ENCODE measurements at regions not wholly inside any gene's neighbourhood (a gene's known extent, or its start where the extent isn't known, plus 50 kb on each side); places are given as distances from the start of the nearest gene placed in this dataset.

DNA sequence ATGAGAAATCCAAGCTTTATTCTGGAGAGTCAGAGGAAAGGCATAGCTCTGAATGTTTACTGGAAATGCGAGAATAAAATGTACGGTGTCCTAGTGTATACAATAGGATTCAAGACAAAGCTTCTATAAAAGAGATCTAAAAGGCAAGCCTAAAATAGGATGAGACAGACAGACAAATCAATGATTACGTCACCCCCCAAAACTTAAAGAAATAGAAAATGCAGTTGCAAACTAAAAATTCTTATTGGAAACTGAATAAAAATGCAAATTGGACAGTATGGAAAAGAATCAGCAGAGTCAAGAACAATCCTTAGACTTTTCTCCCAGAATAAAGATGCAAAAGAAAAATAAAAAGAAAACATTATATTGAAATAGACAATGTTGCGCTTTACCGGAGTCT is 245.9 kb downstream of the POM121L12 start:
- TF ChIP-seq, protein P1, sequence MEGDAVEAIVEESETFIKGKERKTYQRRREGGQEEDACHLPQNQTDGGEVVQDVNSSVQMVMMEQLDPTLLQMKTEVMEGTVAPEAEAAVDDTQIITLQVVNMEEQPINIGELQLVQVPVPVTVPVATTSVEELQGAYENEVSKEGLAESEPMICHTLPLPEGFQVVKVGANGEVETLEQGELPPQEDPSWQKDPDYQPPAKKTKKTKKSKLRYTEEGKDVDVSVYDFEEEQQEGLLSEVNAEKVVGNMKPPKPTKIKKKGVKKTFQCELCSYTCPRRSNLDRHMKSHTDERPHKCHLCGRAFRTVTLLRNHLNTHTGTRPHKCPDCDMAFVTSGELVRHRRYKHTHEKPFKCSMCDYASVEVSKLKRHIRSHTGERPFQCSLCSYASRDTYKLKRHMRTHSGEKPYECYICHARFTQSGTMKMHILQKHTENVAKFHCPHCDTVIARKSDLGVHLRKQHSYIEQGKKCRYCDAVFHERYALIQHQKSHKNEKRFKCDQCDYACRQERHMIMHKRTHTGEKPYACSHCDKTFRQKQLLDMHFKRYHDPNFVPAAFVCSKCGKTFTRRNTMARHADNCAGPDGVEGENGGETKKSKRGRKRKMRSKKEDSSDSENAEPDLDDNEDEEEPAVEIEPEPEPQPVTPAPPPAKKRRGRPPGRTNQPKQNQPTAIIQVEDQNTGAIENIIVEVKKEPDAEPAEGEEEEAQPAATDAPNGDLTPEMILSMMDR (IDR thresholded peaks at IDR 0.05 in 2 of 3, conservative IDR thresholded peaks at IDR 0.05 in 1 of 3; ENCODE audit: insufficient read depth in 2 of 3, low read depth in 1 of 3, low read length in 3 of 3), result no peak
- TF ChIP-seq GTF2F1 (IDR thresholded peaks at IDR 0.05; ENCODE audit: low read depth, low read length) (no peak), SMC3 (conservative IDR thresholded peaks at IDR 0.05; ENCODE audit: insufficient read depth, low read depth, low read length) (no peak), HNRNPLL (IDR thresholded peaks at IDR 0.05; ENCODE audit: low read depth, low read length, poor library complexity, severe bottlenecking) (no peak), MTA3 (IDR thresholded peaks at IDR 0.05; ENCODE audit: borderline replicate concordance) (no peak), RFX5 (IDR thresholded peaks at IDR 0.05; ENCODE audit: low read depth, low read length) (no peak), SRSF7 (optimal IDR thresholded peaks at IDR 0.05; ENCODE audit: low read depth, low read length) (no peak)
